Superior temporal gyrus (tissue), 1 donor: ENCODE measurements at regions not wholly inside any gene's neighbourhood (a gene's known extent, or its start where the extent isn't known, plus 50 kb on each side); places are given as distances from the start of the nearest gene placed in this dataset.
A peak's percentile ranks its signal among the peaks of the same experiment; 100 is the strongest.
"Not testable (repeated sequence)": the region's sequence is repeated elsewhere in the genome, so short reads cannot be mapped to it uniquely, and the experiment has no call there.

Source experiments
- DNase-seq: peaks from one replicate; pipeline ENCODE4 v3.0.0-alpha.2; 2016; ENCODE audit errors: extremely low spot score

DNA sequence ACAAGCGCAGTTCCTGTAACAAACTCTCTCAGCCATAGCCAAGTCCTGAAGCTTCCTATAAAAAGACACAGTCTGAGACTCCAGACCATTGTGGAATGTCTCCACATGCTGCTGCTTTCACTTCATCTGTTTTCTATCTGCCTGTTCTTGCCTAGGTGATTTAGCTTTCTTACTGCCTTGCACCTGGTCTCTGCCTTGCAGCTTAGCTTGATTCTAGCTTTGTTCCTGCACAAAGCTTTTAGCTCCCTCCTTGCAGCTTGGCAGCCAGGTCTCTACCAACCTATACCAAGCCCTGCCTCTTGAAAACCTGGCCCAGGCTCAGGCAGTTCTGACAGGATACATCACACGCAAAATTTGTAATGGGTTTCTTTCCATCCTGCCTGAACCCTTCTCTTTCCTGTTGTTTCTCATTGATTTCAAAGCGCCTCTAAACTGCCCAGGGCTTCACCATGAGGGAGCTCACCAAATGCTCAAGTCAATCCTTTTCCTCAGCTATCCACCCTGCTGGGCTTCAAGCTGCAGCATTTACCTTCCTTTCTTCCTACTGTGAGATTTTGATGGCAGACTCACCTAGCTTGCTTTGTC is 941.3 kb upstream of the NXPH2 start:
- DNase-seq: peak; percentile 31

DNA sequence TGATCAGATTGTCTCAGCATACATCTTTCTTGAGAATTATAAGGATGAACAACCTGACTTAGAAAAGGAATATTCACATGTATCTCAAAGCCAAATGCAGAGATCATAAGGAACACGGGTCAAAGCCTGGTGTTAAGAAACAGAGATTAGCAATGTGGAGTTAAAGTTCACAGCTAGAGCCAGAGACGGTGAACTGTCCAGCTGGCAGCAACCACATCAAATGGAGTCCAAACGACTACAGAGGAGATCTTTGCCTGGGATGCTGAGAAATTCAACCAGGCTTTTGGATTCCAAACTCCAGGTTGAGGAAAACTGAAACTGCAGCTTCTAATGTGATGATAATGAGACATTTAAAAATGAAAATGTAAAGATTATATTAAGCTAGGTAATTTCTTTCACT is 939.9 kb upstream of the NXPH2 start:
- DNase-seq: no peak

DNA sequence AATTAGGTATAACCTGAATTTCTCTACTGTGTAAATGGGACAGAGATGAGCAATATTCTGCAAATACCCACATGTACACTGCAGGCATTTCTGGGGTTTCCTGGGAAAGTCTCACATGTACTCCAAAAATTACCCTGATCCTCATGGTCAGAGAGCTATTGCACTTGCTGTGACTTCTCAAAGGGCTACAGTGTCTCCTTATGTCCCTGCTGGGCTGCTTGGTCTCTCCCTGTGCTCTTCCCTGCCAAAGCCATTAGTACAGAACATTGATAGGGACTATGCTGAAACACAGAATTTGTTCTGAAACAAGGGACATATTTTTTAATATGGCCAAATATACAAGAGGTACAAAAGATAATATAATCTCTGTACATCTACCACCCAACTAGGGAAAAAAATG is 924.4 kb upstream of the NXPH2 start:
- no peak for DNase-seq

DNA sequence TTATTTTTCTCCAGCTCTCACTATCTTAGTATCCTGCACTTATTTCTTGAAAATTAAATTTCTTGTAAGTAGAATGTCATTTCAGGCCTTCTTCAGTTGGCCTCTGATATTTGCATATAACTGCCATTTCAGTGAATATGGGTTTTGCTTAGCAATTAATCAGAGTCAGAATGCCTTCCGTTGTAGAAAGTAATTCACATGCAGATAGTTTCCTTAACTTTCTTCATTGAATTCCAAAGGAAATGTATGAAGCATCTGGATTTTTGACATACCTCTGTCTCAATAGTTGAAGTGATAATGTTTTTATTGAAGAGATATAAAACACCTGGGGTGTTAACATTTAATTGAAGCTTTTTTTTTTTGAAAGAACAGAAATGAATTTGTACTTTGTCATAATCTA is 914.1 kb upstream of the NXPH2 start:
- no peak for DNase-seq

DNA sequence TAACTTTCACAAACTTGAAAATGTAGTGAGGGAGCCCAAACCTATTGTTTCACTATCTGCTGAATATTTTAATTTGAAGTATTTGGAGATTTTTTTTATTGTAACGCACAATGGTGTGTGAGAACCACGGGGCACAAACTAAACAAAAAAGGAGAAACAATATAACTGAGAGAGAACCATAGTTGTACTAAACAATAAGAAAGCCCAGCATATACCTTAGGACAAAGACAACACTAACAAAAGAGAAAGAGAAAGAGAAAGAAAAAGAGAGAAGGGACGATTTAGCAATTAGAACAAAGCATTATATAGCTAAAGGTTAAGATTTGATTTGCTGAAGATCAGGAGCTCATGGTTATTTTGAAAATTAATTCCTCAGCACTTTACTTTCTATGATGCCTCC is 906.0 kb upstream of the NXPH2 start:
- DNase-seq: no peak

DNA sequence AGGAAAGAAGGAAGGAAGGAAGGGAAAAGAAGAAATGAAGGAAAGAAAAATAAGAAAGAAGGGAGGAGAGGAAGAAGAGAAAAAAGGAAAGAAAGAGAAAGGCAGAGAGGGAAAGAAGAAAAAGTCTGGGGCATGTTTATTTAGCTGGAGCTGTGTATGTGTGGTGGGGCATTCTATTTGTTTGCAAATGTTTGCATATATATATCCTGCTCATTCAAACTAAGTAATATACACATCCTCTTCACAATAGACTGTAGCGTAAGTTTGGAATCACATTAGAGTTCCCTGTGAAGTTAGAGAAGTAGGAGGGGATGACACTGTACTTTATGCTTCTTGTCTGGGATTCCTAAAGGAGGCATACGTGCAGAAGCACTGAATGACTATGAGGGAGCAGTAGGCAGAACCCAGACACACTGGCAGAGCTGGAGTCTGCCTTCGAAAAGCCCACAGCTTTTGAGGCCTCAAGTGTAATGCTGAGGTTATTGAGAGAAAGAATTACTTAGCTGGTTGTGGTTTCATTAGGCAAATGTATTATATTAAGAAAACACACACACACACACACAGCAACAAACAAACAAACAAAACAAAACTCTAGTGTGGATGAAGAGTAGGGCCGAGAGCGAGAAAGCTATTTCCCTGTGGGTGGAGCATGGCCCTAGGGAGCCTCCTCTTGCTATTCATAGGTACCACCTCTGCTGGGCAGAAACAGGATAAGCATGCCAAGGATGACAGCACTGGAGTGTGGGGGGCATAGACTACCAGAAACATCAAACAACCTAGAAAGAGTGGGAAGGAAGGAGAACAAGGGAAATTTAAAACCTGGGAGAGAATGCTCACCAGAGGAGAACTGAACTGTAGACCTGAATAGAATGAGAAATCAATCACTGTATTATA is 905.1 kb upstream of the NXPH2 start:
- no peak for DNase-seq

DNA sequence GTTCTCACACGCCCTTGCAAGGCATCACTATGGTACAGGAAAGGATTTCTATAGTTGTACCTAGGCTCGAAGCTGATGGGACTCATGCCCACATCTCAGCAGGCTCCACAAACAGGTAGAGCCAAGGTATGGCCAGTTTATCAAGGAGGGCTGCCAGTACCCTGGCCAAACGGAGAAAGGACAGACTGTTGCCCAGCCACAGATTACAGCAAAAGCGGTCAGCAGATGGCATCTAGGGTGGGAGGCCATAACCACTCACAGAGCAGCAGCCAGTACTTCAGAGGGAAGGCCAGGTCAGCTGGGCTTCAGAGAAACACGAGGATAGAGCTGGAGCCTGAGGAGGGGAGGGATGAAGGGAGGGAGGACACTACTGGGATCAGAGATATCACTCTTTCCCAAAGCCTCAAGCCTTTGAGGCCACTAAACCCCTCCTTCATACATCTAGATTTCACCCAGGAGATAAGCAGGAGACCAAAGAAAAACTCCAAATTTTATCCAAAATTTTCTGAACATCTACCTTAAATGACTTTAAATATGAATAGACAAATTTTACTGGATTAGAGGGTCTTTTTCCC is 904.2 kb upstream of the NXPH2 start:
- no peak for DNase-seq

DNA sequence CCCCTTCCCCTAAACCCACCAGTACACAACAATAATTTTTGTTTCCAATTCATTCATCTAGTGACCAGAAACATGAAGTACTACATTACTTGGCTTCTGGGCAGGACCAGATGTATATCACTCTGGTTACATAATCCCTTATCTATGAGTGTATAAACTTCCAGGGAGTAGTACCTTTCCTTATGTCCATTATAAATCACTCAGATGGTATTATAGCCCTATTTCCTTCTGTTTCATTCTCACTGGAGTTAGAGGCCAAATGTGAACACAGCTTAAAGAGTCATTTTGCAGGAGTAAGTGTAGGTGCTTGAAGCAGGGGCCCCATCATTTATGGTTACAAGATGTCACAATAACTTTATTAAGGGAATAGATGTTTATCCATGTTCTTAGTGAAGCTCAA is 894.4 kb upstream of the NXPH2 start:
- DNase-seq: no peak

DNA sequence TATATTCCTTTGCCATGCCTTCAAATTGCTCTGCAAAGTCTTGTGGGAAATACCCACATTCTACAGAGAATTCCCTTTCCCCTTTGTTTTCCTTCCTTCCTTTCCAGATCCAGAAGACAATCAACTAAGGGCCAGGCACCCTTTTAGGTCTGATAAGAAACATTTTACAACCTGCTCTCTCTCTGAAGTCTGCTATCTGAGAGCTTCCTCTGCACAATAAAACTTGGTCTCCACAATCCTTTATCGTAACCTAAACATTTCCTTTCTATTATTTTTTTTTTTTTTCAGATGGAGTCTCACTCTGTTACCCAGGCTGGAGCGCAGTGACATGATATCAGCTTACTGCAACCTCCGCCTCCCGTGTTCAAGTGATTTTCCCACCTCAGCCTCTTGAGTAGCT is 893.3 kb upstream of the NXPH2 start:
- DNase-seq: not testable (repeated sequence)

DNA sequence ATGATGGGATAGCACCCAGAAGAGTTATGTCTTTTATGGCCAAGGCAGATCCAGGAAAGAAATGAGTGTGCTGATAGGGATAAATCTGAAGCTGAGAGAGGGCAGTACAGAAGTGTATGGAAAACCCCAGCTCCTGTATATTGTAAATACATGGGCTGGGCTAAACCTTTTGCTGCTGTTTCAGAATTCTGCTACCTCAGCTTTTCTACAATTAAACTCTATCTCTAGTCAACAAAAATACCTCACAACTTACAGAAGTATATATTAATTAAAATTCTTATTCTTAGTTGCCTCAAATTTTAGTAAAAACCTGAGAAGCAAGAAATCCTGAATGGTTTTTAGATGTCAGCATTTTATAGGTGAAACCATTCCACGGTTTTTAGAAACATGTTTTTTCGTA is 889.5 kb upstream of the NXPH2 start:
- no peak for DNase-seq

DNA sequence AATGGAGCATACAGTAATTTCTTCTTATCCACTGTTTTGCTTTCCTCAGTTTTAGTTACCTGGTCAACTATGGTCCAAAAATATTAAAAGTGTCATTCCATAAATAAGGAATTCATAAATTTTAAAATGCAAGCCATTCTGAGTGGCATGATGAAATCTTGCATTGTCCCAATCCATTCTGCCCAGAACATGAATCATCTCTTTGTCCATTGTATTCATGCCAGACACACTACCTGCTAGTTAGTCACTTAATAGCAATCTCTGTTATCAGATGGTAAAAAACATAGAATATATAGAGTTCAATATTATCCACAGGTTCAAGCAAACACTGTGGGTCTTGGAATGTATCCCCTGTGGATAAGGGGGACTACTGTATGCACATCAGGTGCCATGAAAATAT is 872.2 kb upstream of the NXPH2 start:
- DNase-seq: no peak

DNA sequence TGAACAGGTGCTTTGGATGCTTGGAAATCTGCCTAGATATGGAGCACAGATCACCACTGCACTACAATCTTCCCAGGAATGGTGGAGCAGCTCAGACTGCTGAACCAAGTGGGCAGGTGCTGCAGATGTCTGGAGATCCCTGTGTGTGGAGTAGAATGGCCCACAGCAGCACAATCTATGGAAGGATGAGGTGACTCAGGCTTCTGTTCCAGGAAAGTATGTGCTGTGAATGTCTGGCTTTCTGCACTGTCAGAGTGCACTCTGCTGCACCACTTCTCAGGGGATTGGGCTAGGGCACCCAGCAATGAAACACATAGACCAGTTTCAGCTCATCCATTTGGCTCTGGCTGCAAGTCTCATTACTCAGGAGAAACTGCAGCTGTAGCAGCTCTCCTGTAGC is 865.4 kb upstream of the NXPH2 start:
- DNase-seq: no peak

DNA sequence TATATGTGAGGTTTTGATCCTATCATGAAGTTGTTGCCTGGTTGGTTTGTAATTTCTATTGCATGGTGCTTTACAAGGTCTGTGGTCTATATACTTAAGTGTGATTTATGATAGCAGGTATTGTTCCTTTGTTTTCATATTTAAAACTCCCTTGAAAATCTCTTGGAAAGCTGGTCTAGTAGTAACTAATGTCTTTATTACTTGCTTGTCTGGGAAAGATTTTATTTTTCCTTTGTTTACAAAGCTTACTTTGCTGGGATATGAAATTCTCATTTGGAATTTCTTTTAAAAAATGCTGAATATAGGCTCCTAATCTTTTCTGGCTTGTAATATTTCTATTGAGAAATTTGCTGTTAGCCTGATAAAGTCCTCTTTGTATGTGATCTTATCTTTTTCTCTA is 862.9 kb upstream of the NXPH2 start:
- no peak for DNase-seq

DNA sequence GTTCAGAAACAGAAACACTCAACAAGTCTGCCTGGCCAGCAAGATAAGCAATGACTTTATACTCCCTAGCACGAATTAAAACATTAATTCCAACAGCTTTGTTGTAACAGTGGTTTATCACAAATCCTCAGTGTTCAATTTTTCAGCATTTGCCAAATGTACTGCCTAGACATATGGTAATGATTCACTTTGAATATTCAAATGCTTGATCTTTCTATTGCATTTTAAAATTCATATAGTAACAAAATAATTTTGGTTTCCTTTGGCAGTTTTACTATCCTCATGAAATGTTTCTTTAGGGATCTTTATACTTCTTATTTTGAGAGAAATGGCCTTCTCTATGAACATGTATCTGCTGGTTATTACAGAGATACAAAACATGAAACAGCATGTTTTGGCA is 851.8 kb upstream of the NXPH2 start:
- DNase-seq: peak; percentile 52

DNA sequence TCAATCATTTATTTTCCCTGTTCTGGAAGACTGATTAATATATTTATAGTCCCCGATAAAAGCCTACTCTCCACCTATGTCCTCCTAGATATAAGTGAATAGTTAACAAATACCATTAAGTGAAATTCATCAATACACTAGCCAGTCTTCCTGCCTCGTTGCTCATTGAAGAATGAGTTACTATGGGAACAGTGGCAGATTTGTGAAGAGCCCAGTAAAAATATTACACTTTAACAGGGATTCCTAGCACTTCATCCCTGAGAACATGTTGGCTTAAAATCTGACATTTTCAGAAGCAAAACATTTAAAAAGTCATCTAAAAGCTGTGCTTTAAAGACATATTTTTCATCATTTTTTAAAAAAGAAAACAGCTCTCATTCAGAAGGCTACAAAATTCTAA is 848.7 kb upstream of the NXPH2 start:
- no peak for DNase-seq

DNA sequence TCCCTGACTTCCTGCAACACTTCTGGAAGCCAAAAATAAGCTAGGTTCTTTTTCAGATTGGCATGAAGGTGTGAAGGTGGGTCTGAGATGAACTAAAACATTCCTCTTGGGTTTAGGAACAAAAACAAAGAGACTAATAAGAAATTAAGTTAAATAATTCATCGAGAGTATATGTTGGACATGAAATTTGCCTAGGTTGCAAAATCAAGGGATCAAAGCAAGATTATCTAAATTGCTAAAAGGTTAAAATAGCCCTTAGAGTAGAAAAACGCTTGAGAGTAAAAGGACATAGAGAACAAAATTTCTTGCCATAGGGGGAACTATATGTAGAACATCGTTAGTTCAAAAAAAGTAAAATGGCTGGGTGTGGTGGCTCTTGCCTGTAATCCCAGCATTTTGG is 845.9 kb upstream of the NXPH2 start:
- DNase-seq: no peak

DNA sequence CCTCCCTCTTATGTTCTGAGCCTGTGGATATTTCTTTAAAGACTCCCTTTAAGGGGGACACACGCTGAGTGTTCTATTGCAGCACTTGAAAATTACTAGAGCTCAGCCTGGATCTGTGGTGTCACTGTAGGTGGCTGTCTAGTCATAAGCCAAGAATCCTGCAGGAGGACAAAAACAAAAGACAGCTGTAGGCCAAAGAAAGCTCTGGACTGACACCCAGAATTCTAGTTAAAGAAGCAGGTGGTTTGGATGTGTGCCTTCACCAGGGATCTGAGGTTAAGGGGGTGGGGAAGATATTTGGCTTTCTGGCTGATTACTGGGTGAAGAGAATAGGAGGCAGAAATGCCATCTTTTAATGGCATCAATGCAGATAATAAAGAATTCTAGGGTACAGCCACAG is 842.5 kb upstream of the NXPH2 start:
- DNase-seq: no peak

DNA sequence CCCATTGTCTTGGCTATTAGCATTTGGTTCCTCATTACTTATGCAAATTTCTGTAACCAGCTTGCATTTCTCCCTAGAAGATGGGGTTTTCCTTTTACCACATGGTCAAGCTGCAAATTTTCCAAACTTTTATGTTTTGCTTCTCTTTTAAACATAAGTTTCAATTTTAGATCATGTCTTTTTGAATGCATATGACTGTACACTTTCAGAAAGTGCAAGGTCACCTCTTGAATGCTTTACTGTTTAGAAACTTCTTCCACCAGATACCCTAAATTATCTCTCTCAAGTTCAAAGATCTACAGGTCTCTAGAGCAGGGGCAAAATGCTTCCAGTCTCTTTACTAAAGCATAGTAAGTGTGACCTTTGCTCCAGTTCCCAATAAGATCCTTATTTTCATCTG is 837.6 kb upstream of the NXPH2 start:
- no peak for DNase-seq

DNA sequence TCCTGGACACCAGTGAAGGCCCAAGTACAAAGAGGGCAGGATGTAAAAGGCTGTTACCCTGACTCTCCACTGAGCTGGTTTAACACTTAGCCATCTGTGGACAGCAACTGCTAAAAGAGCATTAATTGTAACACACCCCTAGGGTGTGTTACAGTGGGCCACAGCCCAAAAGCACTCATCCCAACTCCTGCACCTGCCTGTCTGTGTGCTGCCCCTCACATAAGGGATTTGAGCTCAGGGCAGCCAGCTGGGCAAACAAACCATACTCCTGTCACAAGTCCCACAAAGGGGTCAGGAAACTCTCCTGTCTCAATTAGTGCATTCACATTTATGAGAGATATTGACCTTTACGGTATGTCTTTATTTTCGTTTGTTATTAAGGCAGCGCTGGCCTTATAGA is 833.1 kb upstream of the NXPH2 start:
- no peak for DNase-seq

DNA sequence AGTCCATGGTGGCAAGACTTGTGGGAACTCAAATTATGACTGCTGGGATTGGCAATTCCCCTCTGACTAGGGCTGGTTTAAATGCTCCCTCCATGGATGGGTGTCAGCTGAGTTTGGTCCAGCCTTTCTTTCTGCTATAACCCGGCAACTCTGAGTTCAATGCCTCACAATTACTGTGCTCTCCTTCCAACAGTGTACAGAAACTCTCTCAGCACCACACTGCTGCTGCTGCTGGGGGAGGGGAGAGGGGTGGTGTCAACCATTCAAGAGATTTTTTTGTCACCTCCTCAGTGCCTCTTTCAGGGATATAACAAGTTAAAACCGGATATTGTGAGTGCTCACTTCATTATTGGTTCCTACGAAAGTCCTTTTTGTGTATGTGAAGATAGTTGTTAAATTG is 830.3 kb upstream of the NXPH2 start:
- DNase-seq: no peak

DNA sequence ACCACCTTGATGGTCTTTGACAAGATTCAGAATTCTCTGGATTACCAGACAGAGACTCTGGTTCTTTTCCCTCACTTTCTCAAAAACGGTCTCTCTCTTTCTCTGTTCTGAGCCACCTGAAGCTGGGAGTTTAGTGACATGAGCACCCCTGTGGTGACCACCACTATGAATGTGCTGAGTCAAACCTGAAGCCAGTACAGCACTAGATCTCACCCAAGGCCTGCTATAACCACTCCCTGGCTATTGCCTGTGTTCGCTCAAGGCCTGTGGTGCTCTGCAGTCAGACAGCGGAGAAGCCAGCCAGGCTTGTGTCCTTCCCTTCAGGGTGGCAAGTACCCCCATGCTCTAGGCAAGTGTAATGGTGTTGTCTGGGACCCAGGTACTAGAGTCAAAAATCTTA is 828.9 kb upstream of the NXPH2 start:
- no peak for DNase-seq

DNA sequence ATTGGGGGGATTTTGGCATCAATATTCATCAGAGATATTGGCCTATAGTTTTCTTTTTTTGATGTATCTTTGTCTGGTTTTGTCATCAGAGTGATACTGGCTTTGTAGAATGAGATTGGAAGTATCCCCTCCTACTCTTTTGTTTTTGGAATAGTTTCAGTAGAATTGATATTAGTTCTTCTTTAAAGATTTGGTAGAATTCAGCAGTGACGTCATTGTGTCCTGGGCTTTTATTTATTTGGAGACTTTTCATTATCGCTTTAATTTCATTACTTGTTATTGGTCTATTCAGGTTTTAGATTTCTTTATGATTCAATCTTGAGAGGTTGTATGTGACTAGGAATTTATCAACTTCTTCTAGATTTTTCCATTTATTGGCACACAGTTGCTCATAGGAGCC is 825.5 kb upstream of the NXPH2 start:
- DNase-seq: no peak

DNA sequence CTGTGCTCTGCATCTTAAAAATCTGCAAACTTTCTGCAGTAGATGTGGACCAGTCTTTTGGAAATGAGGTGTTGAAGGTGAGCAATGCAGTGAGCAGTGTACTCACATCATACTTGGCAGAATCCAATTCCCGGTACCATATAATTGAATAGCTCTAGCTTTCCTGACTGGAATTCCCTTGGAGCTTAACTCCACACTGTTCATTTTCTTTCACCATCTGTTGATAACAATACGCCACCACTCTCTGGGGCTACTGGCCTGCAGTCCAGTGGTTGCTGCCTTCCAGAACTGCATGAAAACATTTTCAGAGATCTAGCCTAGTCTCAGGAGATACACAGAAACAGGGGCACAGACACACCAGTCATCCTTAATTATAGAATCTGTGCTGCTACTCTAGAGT is 820.0 kb upstream of the NXPH2 start:
- DNase-seq: no peak
